ENCODE measurements at regions not wholly inside any gene's neighbourhood (a gene's known extent, or its start where the extent isn't known, plus 50 kb on each side); places are given as distances from the start of the nearest gene placed in this dataset.

DNA sequence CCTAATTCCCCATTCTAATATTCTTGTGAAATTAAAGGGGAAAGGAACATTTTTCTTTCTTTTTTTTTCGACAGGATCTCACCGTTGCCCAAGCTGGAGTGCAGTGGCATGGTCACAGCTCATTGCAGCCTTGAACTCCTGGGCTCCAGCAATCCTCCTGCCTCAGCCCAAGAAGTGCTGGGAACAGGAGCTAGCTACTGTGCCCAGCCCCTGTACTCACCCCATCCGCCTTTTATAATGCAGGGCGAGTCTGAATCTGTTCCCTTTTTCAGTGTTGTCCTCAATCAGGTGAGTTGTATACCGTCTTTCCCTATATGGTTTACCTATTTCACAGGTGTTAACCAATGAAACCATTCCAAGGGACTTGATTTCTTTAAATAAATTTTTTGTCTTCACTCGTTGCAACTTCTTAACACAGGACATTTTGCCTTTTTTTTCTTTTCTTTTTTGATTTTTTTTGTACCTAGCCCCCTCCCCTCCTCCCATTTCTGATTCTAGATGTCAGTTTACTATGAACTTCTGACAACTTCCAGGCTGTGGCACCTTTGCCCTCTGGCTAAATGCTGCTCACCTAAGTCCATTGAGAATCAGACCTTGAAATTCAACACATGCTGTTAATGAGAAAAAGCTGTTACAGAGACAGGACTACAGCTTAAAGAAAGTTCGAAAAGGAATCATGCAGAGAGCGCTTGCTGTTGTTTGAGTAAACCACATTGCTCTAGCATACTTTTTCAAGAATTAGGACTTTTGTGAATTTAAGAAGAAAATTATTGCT, 562.1 kb upstream of the KLF12 start:
- no peak for TF ChIP-seq ZNF212 (CRISPR knock-in tag; IDR thresholded peaks at IDR 0.05)
- no peak for TF ChIP-seq GABPA (tag; conservative IDR thresholded peaks at IDR 0.05; ENCODE audit: low read depth)
- TF ChIP-seq NONO (IDR thresholded peaks at IDR 0.05; ENCODE audit: low read depth in 2 of 2, low read length in 1 of 2), result no peak
- no peak for TF ChIP-seq DPF2 (IDR thresholded peaks at IDR 0.05)
- TF ChIP-seq, protein P1, sequence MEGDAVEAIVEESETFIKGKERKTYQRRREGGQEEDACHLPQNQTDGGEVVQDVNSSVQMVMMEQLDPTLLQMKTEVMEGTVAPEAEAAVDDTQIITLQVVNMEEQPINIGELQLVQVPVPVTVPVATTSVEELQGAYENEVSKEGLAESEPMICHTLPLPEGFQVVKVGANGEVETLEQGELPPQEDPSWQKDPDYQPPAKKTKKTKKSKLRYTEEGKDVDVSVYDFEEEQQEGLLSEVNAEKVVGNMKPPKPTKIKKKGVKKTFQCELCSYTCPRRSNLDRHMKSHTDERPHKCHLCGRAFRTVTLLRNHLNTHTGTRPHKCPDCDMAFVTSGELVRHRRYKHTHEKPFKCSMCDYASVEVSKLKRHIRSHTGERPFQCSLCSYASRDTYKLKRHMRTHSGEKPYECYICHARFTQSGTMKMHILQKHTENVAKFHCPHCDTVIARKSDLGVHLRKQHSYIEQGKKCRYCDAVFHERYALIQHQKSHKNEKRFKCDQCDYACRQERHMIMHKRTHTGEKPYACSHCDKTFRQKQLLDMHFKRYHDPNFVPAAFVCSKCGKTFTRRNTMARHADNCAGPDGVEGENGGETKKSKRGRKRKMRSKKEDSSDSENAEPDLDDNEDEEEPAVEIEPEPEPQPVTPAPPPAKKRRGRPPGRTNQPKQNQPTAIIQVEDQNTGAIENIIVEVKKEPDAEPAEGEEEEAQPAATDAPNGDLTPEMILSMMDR (IDR thresholded peaks at IDR 0.05 in 2 of 3, conservative IDR thresholded peaks at IDR 0.05 in 1 of 3; ENCODE audit: insufficient read depth in 2 of 3, low read depth in 1 of 3, low read length in 3 of 3), result no peak
- TF ChIP-seq FOXK2 (conservative IDR thresholded peaks at IDR 0.05 in 1 of 2, IDR thresholded peaks at IDR 0.05 in 1 of 2; ENCODE audit: low read depth in 2 of 2), result no peak

All from K562 (cell line).